Astrocyte of the cerebellum (primary cell): ENCODE measurements at regions not wholly inside any gene's neighbourhood (a gene's known extent, or its start where the extent isn't known, plus 50 kb on each side); places are given as distances from the start of the nearest gene placed in this dataset.

ENCODE experiments used
- DNase-seq: peaks from one replicate; pipeline ENCODE4 v3.0.0-alpha.2; 2011; ENCODE audit warnings: low read depth
- H3K4me3 ChIP-seq: 2 replicates; pipeline ENCODE4 v1.5.1; 2011; ENCODE audit warnings: mild to moderate bottlenecking, low read depth, low read length, moderate library complexity
- CTCF ChIP-seq: IDR thresholded peaks from 2 replicates; pipeline ENCODE4 v1.5.1; 2012; ENCODE audit warnings: low read length, low read depth, moderate library complexity, mild to moderate bottlenecking; ENCODE audit errors: missing control alignments
- in situ Hi-C: cut with HindIII; loops from 2 replicates; pipeline ENCODE4 v1.10.0; 2017; ENCODE audit warnings: low sequenced_read_pairs

- in situ Hi-C loops, result no loop called here
- no peak for TF ChIP-seq CTCF
- no peak for DNase-seq
- H3K4me3 ChIP-seq, result no peak overlapping the region
Observed at GRCh38 chr2:123546353-123546752, 478.7 kb upstream of the CNTNAP5 start.

GRCh38 chr2:123563515-123563914, 461.6 kb upstream of the CNTNAP5 start:
- in situ Hi-C loops, result no loop called here
- TF ChIP-seq CTCF, result no peak
- no peak overlapping the region for H3K4me3 ChIP-seq
- DNase-seq, result no peak

- in situ Hi-C loops, result no loop called here
- H3K4me3 ChIP-seq, result no peak overlapping the region
- no peak for DNase-seq
- no peak for TF ChIP-seq CTCF
Observed at GRCh38 chr2:123566291-123566946, 458.7 kb upstream of the CNTNAP5 start.

GRCh38 chr2:123578016-123578415, 447.1 kb upstream of the CNTNAP5 start:
- no peak for DNase-seq
- in situ Hi-C loops, result no loop called here
- H3K4me3 ChIP-seq, result no peak overlapping the region
- TF ChIP-seq CTCF, result no peak

- TF ChIP-seq CTCF, result no peak
- in situ Hi-C loops, result no loop called here
- no peak overlapping the region for H3K4me3 ChIP-seq
- no peak for DNase-seq
Observed at GRCh38 chr2:123596621-123597020, 428.5 kb upstream of the CNTNAP5 start.

- in situ Hi-C loops, result no loop called here
Observed at GRCh38 chr2:123597988-123598387, 427.1 kb upstream of the CNTNAP5 start.

More at GRCh38 chr2:123597988-123598387, 427.1 kb upstream of the CNTNAP5 start:
- no peak overlapping the region for H3K4me3 ChIP-seq
- TF ChIP-seq CTCF, result no peak
- no peak for DNase-seq
